Superior temporal gyrus (tissue), 1 donor: ENCODE measurements at regions not wholly inside any gene's neighbourhood (a gene's known extent, or its start where the extent isn't known, plus 50 kb on each side); places are given as distances from the start of the nearest gene placed in this dataset.
"Not testable (repeated sequence)": the region's sequence is repeated elsewhere in the genome, so short reads cannot be mapped to it uniquely, and the experiment has no call there.

ENCODE experiments used
- DNase-seq: peaks from one replicate; pipeline ENCODE4 v3.0.0-alpha.2; 2016; ENCODE audit errors: extremely low spot score

DNA sequence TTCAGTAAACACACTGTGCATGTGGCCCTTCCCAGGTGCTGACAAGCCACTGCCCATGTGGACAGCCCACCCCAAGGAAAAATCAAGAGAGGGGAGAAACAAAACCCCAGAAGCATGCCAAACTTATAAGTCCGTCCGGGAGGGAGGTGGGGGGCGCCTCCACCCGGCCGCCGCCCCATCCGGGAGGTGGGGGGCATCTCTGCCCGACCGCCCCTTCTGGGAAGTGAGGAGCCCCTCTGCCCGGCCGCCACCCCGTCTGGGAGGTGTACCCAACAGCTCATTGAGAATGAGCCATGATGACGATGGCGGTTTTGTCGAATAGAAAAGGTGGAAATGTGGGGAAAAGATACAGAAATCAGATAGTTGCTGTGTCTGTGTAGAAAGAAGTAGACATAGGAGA is 53.8 kb upstream of the C2CD4B start:
- DNase-seq: no peak

GRCh38 chr15:62219799-62220198 is 54.7 kb upstream of the C2CD4B start:
- DNase-seq: no peak

DNA sequence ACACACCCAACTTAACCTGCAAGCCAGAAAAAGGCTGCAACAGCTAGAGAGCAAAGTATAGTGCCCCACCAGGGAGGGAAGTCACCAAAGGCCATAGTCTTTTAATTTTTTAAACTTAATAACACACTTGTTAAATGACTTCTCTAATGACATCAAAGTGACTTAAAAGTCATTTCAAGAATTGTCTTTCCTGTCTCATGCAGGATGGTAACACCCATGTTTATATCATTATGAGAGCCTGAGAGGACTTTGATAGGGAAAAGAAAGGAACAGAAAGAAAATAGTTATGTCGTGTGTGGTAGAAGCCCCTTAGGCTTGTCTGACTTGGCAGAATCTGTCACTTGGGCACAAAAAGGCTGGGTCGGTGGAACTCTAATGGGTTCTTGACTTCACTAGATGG is 57.9 kb upstream of the C2CD4B start:
- no peak for DNase-seq

DNA sequence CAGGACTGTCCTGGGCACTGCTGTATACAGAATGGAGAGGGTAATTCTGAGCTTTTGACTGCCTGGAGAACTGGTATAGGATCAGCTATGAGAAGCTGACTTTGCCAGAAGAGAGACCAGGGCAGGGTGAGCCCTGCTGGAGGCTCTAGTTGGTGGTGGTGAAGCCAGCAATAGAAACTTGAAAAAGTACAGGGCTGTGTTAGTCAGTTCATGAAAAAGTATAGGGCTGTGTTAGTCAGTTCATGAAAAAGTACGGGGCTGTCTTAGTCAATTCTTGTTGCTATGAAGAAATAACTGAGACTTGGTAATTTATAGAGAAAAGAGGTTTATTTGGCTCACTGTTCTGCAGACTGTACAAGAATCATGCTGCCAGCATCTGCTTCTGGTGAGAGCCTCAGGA is 63.5 kb upstream of the C2CD4B start:
- no peak for DNase-seq

- no peak for DNase-seq
Observed at GRCh38 chr15:62231856-62232255, 66.8 kb upstream of the C2CD4B start.

GRCh38 chr15:62240121-62241096 is 75.3 kb upstream of the C2CD4B start:
- no peak for DNase-seq

DNA sequence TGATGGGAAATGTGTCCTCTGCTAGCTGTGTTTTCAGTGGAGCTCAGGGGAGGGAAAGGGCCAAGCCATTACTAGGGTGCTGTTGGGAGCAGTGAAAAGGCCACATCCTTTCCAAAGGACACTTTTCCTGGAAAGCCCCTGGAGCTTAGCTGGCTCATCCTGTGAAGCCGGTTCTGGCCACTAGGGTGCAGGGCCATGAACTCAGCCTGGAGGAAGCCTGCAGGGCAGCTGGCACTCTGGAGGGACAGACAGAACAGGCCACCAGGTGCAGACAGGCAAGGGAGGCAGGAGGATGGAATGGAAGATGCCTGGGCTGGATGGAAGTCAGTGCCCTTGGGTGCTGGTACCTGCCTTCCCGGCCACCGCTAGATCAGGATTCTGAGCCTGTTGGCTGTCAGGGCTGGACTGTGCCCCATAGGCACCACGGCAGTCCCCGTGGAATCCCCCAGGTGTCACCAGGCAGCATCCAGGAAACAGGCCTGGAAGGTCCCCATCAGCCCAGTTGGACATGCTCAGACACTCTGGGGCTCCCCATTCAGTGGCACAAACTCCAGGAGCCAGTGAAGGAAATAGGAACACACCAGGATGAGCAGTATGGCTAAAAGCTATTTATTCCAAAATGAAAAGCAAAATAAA is 76.2 kb upstream of the C2CD4B start:
- no peak for DNase-seq

DNA sequence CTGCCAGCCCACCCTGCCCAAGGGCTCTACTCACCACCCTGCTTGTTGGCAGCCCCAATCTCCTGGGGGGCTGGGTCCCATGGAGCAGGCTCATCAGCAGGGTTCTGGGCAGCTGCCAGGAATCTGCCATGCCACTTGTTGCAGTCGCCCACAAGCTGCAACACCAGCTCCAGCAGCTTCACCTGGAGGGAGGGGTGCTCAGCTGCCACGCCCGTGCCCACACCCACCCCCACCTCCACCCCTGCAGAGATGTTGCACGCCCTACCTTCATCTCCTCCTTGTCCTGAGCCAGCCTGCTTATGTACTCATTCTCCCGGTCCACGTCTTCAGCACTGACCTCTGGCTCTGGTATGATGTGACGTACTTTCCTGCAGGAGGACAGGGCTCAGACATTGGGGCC is 77.9 kb upstream of the C2CD4B start:
- DNase-seq: no peak

- DNase-seq: no peak
Observed at GRCh38 chr15:62244762-62245161, 79.7 kb upstream of the C2CD4B start.

DNA sequence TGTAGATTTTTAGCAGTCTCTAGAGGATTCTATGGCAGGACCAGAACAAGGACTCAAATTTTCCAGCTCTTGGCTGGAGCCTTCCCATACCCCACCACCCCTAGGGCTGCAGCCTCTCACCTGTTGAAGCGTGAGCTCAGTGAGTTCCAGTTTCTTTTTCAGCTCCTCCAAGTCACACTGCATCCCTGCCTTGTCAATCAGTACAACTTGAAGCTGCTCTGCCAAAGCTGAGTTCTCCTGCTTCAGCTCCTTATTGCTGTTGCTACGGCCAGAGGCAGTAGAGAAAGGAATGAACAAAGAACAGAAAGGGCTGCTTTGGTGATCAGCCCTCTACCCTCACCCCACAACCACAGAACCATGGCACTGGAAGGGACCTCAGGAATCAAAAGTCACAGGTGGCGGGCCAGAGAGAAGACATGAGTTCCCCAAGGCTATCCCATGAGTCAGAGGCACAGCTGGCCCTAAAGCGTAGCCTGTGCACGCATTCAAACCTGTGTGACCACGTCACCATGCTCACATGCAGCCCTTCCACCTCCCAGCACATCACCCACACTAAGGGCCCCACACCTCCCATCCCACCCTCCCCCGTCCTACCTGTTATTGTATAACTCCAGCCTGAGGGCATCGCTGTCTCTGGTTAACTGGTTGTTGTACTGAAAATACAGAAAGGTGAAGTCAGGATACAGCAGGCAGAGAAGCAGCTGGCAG is 83.3 kb upstream of the C2CD4B start:
- no peak for DNase-seq

DNA sequence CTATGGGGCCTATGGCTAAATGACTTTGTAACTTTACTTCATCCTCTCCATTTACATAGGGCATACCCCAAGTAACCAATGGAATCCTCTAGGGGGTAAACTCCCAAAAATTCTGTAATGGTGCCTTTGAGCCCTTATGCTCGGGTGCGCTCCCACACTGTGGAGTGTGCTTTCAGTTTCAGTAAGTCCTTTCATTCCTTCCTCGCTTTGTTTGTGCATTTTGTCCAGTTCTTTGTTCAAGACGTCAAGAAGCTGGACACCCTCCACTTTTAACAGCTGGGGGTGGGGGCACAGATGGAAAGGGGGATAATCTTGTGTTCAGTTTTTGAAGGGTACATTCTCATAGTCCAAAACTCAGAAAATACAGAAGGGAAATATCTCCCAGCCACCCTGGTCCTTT is 84.4 kb upstream of the C2CD4B start:
- no peak for DNase-seq

DNA sequence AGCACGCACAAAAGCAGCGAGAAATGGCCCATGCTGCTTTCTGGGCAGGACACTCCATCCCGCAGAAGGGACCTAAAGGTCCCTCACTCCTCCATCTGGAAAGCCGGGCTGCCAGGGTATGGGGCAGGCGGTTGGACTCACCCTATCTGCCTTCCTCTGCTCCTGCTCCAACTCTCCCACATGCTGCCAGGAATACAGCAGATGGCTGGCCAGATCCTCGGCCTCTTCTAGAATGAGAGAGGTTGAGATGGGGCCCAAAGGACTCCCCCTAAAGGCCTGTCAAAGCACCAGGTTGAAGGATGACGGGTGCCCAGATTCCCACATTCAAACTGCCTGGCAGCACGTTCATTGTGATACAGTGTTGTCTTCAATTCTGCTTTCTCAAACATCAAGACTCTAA is 85.1 kb upstream of the C2CD4B start:
- DNase-seq: no peak

GRCh38 chr15:62250978-62251377 is 85.9 kb upstream of the C2CD4B start:
- DNase-seq: no peak

GRCh38 chr15:62253294-62253693 is 88.2 kb upstream of the C2CD4B start:
- no peak for DNase-seq

DNA sequence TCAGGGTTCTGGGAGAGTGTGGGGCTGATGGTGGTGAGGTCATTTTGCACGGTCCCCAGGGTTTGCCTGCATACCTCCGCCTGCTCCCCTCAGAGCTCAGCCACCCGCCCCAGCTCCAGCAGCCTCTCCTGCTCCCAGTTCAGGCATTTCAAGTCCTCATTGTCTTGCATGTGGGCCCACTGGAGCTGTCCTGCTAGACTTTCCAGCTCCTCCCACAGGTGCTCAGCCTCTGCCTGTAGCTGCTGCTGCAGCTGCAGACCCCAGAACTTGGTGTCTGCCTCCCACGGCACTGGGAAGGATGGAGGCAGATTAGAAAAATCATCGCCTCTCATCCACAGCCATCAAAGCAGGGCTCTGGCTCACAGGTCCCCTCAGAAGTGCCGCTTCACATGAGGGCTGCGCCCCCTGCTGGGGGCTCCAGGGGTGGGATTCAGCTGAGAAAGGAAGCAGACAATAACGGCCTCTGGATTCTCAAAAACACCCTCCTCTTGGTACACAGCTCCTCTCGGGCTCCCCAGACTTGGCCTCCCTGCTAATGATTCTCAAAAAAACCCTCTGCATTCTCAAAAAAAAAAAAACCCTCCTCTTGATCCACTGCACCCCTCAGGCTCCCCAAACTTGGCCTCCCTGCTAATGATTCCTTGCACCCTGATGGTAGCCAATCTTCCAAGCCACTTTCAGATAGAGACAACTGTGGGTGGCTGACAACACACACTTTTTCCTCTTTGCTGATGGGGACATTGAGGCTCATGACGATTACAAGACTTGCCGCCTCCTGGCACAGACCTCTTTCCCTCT is 89.3 kb upstream of the C2CD4B start:
- peak; percentile 23 for DNase-seq

DNA sequence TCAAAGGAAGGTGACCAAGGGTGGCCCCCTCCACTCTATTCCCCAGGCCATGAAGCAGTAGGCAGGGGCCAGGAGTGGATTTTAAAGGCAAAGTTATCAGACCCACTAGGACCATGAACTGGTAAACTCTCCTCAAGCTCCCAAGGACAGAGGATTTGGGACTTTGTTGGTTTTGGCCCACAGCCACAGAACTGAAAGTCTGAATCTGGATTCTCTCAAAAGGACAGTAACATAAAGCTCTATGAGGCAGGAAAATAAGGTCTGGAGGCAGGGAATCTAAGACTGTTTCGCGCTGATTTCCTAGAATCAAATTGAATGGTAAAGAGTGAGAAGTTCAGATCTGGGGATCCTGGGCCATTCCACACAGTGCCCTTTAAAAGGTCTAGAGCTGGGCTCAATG is 91.3 kb upstream of the C2CD4B start:
- not testable (repeated sequence) for DNase-seq

DNA sequence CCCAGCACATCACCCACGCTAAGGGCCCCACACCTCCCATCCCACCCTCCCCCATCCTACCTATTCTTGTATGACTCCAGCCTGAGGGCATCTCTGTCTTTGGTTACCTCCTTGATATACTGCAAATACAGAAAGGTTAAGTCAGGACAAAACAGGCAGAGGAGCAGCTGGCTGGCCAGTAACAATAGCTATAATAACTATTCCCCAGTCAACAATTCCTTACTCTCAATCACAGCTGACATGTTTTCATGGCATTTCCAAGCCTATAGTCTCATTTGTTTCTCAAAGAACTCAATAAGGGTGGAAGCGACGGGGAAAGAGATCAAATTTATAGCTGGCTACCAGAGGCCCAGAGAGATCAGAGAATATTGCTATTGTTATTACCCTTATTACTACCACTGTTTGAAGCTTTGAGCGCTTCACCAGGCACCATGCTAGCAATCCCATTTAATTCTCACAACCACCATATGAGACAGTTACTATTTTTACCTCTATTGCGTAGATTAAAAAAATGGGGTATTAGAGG is 93.0 kb upstream of the C2CD4B start:
- no peak for DNase-seq

- DNase-seq: no peak
Observed at GRCh38 chr15:62262305-62262941, 97.3 kb upstream of the C2CD4B start.

GRCh38 chr15:62264196-62264595 is 99.1 kb upstream of the C2CD4B start:
- DNase-seq: no peak

GRCh38 chr15:62269504-62269903 is 104.4 kb upstream of the C2CD4B start:
- DNase-seq: no peak
